ENCODE measurements at regions not wholly inside any gene's neighbourhood (a gene's known extent, or its start where the extent isn't known, plus 50 kb on each side); places are given as distances from the start of the nearest gene placed in this dataset.

- TF ChIP-seq NFIC (IDR thresholded peaks at IDR 0.05) (no peak), REST (IDR thresholded peaks at IDR 0.05; ENCODE audit: low read depth) (peak; percentile 65)
Observed at GRCh38 chr4:22003878-22004277, 55.3 kb upstream of the KCNIP4 start.

All from Ishikawa (cell line).